OCI-LY7 (cell line): ENCODE measurements at regions not wholly inside any gene's neighbourhood (a gene's known extent, or its start where the extent isn't known, plus 50 kb on each side); places are given as distances from the start of the nearest gene placed in this dataset.

Experiments
- CTCF ChIP-seq: fragments of 200-600 bp; sonication (generic); conservative IDR thresholded peaks from 2 replicates; pipeline ENCODE4 v1.5.1; 2014; ENCODE audit warnings: mild to moderate bottlenecking, antibody characterized with exemption, low read length, moderate library complexity, mixed read lengths
- EZH2phosphoT487 ChIP-seq: fragments of 200-600 bp; sonication (generic); IDR thresholded peaks from 2 replicates; pipeline ENCODE4 v1.6.1; 2018; ENCODE audit warnings: low read depth, borderline replicate concordance, mild to moderate bottlenecking, mixed run types, antibody characterized with exemption, low read length, moderate library complexity, mixed read lengths

GRCh38 chr1:14308460-14308859 lies 290.0 kb upstream of the KAZN start:
- TF ChIP-seq CTCF (no peak), EZH2phosphoT487 (no peak)
